ENCODE measurements at regions not wholly inside any gene's neighbourhood (a gene's known extent, or its start where the extent isn't known, plus 50 kb on each side); places are given as distances from the start of the nearest gene placed in this dataset.

GRCh38 chr2:176562359-176563078 is 293.3 kb downstream of the MTX2 start:
- DNase-seq (ENCODE audit: low read depth), result no peak
- no peak overlapping the region for H3K4me3 ChIP-seq (ENCODE audit: low read depth, low read length)
- in situ Hi-C loops (cut with HindIII; ENCODE audit: low sequenced_read_pairs), result no loop called here
- TF ChIP-seq CTCF (IDR thresholded peaks at IDR 0.05; ENCODE audit: low read depth, low read length, missing control alignments), result no peak

DNA sequence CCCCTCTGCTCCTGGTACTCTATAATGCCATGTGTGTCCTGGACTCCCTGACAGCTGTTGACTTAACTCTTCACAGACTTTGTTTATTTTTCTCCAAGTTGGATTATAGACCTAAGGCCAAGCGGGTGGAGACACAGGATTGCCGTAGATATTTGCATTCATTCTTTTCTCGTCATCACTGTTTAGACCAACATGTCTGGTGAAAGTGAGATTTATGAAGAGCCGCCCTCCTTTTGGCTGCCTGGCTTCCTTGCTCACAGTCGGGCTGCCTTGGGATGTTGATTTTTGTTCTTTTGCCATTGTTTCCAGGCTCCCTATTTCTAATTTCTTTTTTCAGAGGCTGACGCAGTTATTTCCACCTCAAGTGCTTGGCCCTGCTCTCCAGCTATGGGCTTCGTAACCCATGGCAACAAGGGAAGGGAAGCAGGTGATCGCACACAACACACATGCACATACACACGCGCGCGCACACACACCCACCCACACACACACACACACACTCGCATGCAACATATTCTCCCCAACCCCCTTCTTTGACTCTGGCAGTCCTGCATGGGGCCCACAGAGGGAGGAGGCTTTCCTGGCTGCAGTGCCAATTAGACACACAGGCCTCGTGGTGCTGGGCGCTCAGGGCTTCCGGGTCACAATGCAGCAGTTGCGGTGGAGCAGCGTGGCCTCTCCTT is 296.5 kb downstream of the MTX2 start:
- no peak overlapping the region for H3K4me3 ChIP-seq (ENCODE audit: low read depth, low read length)
- no peak for TF ChIP-seq CTCF (IDR thresholded peaks at IDR 0.05; ENCODE audit: low read depth, low read length, missing control alignments)
- no peak for DNase-seq (ENCODE audit: low read depth)
- in situ Hi-C loops (cut with HindIII; ENCODE audit: low sequenced_read_pairs), result no loop called here

- H3K4me3 ChIP-seq (ENCODE audit: low read depth, low read length), result no peak overlapping the region
- in situ Hi-C loops (cut with HindIII; ENCODE audit: low sequenced_read_pairs), result no loop called here
- TF ChIP-seq CTCF (IDR thresholded peaks at IDR 0.05; ENCODE audit: low read depth, low read length, missing control alignments), result no peak
- DNase-seq (ENCODE audit: low read depth), result no peak
Measured at GRCh38 chr2:176566496-176566895, 297.3 kb downstream of the MTX2 start.

DNA sequence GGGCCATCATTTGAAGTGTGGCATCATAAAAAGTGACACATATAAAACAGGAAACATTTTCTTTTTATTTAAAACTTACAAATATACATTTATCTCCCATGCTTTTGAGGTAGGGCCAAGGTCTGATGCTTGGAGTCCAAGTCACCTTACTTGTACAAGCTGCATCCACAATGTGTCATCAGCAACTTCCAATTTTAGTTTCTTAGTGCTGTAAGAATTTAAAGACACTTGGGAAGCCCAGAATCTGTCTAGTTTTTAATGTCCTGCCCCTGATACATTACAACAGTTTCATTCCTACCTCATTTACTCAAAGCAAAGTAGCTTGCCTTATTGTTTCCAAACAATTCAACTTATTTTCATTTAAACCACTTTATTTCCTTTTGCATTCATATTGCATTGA is 297.7 kb downstream of the MTX2 start:
- H3K4me3 ChIP-seq (ENCODE audit: low read depth, low read length), result no peak overlapping the region
- TF ChIP-seq CTCF (IDR thresholded peaks at IDR 0.05; ENCODE audit: low read depth, low read length, missing control alignments), result no peak
- no peak for DNase-seq (ENCODE audit: low read depth)
- in situ Hi-C loops (cut with HindIII; ENCODE audit: low sequenced_read_pairs), result no loop called here

GRCh38 chr2:176567361-176567760 is 298.1 kb downstream of the MTX2 start:
- no peak for TF ChIP-seq CTCF (IDR thresholded peaks at IDR 0.05; ENCODE audit: low read depth, low read length, missing control alignments)
- in situ Hi-C loops (cut with HindIII; ENCODE audit: low sequenced_read_pairs), result no loop called here
- H3K4me3 ChIP-seq (ENCODE audit: low read depth, low read length), result no peak overlapping the region
- no peak for DNase-seq (ENCODE audit: low read depth)

DNA sequence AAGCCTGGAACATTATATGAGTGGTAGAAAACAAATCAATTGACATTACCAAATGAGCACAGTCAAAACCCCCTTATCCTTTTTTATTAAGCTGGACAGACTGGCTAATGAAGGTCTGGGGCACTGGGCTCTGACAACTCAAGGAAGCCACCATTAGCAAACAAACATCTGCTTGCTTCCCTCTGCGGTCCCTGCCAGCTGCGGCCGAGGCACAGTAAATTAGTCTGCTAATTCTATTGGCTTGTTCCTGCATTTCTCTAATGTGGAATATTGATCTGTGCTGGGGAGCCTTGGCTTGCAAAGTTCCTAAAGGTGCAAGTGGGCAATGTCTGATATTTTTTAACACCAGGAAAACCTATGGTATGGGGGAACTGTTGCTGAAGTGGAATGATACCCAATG is 300.3 kb downstream of the MTX2 start:
- no peak for TF ChIP-seq CTCF (IDR thresholded peaks at IDR 0.05; ENCODE audit: low read depth, low read length, missing control alignments)
- DNase-seq (ENCODE audit: low read depth), result no peak
- in situ Hi-C loops (cut with HindIII; ENCODE audit: low sequenced_read_pairs), result no loop called here

More for the DNA sequence above, 300.3 kb downstream of the MTX2 start:
- no peak overlapping the region for H3K4me3 ChIP-seq (ENCODE audit: low read depth, low read length)

All from astrocyte of the cerebellum (primary cell).